Omental fat pad (tissue), 3 donors: ENCODE measurements at regions not wholly inside any gene's neighbourhood (a gene's known extent, or its start where the extent isn't known, plus 50 kb on each side); places are given as distances from the start of the nearest gene placed in this dataset.

Experiments used
- ATAC-seq: fragments of 150-250 bp; one replicate; pipeline ENCODE4 v1.9.1; 2016; ENCODE audit warnings: mild to moderate bottlenecking, moderate library complexity; ENCODE audit not compliant: low FRiP score
- DNase-seq: peaks from one replicate; pipeline ENCODE4 v3.0.0-alpha.2; 2019; ENCODE audit warnings: low spot score
- CTCF ChIP-seq, 3 donors: fragments of 450-650 bp; IDR thresholded peaks; one replicate each; pipeline ENCODE4 v1.5.1; 2016 to 2017; ENCODE audit warnings: antibody characterized with exemption in 3 of 3, mild to moderate bottlenecking in 3 of 3, moderate library complexity in 2 of 3

- no peak for ATAC-seq
- DNase-seq: no peak
- TF ChIP-seq CTCF (IDR thresholded peaks at IDR 0.05): no peak
Observed at GRCh38 chr1:29743931-29744330, 507.6 kb downstream of the PTPRU start.

GRCh38 chr1:29743264-29743663 lies 506.9 kb downstream of the PTPRU start:
- no peak for ATAC-seq
- no peak for TF ChIP-seq CTCF (IDR thresholded peaks at IDR 0.05)
- no peak for DNase-seq

- no peak for TF ChIP-seq CTCF (IDR thresholded peaks at IDR 0.05)
- no peak for ATAC-seq
- DNase-seq: no peak
Observed at GRCh38 chr1:29739176-29739575, 502.9 kb downstream of the PTPRU start.

- ATAC-seq (no peak), DNase-seq (no peak)
- no peak for TF ChIP-seq CTCF (IDR thresholded peaks at IDR 0.05)
Observed at GRCh38 chr1:29736582-29737188, 500.4 kb downstream of the PTPRU start.

- DNase-seq (no peak), ATAC-seq (no peak)
- TF ChIP-seq CTCF (IDR thresholded peaks at IDR 0.05): no peak
Observed at GRCh38 chr1:29732453-29732852, 496.1 kb downstream of the PTPRU start.

GRCh38 chr1:29730623-29731022 lies 494.3 kb downstream of the PTPRU start:
- ATAC-seq: no peak
- TF ChIP-seq CTCF (IDR thresholded peaks at IDR 0.05): no peak
- DNase-seq: no peak

- TF ChIP-seq CTCF (IDR thresholded peaks at IDR 0.05): no peak
- ATAC-seq: no peak
Observed at GRCh38 chr1:29729281-29729680, 493.0 kb downstream of the PTPRU start.

More at GRCh38 chr1:29729281-29729680, 493.0 kb downstream of the PTPRU start:
- DNase-seq: no peak
